ENCODE measurements at regions not wholly inside any gene's neighbourhood (a gene's known extent, or its start where the extent isn't known, plus 50 kb on each side); places are given as distances from the start of the nearest gene placed in this dataset.

GRCh38 chr4:23976423-23976822, 86.6 kb upstream of the PPARGC1A start:
- TF ChIP-seq POLR2A (IDR thresholded peaks at IDR 0.05; ENCODE audit: low read length): no peak
- no peak for TF ChIP-seq GATA1 (IDR thresholded peaks at IDR 0.05; ENCODE audit: low read depth, low read length)
